SK-N-SH (cell line): ENCODE measurements at regions not wholly inside any gene's neighbourhood (a gene's known extent, or its start where the extent isn't known, plus 50 kb on each side); places are given as distances from the start of the nearest gene placed in this dataset.

Experiments
- TCF12 ChIP-seq: IDR thresholded peaks from 2 replicates; pipeline ENCODE4 v1.4.0; 2012
- TF ChIP-seq, protein P1 (sequence below): fragments of 200-600 bp; sonication (generic); IDR thresholded peaks from 2 replicates; pipeline ENCODE4 v1.6.1; 2017; ENCODE audit warnings: antibody characterized with exemption, mild to moderate bottlenecking, moderate library complexity

DNA sequence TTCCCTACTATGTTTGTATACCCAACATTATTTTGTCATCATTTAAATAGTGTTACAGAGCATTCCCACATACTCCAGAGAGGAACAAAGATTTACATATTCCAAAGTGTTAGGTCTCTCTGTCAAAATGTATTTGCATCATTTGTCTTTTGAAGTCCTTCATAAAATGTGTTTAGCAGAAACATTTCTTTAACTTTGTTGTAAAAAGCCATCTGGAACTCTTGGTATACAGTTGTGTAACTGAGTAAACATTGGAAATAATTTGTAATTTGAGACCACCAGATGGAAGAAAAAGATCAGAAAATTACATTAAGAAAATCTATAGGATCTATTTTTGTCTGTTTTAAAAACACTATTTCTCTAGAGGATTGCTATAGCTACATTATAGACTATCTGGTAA is 56.6 kb upstream of the ALB start:
- TF ChIP-seq, protein P1, sequence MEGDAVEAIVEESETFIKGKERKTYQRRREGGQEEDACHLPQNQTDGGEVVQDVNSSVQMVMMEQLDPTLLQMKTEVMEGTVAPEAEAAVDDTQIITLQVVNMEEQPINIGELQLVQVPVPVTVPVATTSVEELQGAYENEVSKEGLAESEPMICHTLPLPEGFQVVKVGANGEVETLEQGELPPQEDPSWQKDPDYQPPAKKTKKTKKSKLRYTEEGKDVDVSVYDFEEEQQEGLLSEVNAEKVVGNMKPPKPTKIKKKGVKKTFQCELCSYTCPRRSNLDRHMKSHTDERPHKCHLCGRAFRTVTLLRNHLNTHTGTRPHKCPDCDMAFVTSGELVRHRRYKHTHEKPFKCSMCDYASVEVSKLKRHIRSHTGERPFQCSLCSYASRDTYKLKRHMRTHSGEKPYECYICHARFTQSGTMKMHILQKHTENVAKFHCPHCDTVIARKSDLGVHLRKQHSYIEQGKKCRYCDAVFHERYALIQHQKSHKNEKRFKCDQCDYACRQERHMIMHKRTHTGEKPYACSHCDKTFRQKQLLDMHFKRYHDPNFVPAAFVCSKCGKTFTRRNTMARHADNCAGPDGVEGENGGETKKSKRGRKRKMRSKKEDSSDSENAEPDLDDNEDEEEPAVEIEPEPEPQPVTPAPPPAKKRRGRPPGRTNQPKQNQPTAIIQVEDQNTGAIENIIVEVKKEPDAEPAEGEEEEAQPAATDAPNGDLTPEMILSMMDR: no peak
- no peak for TF ChIP-seq TCF12
